Umbilical cord (tissue), 1 donor: ENCODE measurements at regions not wholly inside any gene's neighbourhood (a gene's known extent, or its start where the extent isn't known, plus 50 kb on each side); places are given as distances from the start of the nearest gene placed in this dataset.

ENCODE experiments used
- DNase-seq: peaks from one replicate; pipeline ENCODE4 v3.0.0-alpha.2; 2015; ENCODE audit warnings: low spot score

- no peak for DNase-seq
Measured at GRCh38 chr3:3745693-3746092, 53.5 kb upstream of the LRRN1 start.

- no peak for DNase-seq
Measured at GRCh38 chr3:3744826-3745225, 54.4 kb upstream of the LRRN1 start.

DNA sequence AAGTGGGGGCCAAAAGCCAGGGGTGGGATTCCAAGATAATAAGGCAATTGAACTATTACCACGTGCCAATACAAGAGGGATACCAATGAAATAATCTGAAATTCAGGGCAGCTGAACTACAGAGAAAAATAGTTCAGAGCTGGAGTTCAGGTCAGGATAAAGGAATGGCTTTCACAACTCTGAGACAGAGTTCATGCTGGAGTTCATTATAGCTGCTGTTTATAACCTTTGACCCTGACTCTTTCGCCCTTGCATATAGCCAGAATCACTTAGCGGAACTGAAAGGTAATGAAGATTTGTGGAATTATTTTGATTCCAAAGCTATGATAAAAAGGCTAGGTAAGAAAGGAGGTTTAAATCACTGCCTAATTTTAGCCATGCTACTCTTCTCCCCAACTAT is 55.5 kb upstream of the LRRN1 start:
- DNase-seq, result no peak

- DNase-seq, result peak; percentile 13
Measured at GRCh38 chr3:3740061-3740460, 59.2 kb upstream of the LRRN1 start.

DNA sequence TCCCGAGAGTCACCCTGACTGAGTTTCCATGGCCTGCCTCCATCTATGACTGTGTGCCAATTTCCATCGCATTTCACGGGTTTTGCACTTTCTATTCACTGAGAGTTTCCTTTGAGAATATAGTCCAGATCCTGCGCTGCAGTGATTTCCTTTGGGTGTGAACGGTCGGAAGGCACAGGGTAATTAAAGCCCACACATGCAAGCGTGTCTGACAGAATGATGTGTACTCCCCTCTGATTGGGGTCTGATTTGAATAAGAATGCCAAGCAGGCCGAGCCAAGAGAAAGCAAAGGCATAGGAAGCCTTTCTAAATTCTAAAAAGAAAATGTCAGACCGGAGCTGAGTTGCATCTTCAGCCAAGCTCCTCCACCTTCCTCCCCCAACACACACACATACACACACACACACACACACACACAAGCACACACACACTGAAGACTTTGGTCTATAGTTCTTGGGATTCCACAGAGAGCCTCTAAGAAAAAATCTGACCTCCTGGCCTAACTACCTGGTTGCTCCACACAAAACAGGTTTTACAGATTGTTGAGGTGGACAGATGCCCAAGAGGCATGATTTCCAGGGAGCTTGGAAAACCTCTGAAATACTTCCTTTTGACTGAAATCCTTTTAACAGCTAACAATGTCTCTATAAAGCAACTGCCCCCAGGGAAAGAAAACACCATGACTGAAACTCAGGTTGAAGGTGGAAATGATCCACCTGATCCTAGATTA is 59.7 kb upstream of the LRRN1 start:
- no peak for DNase-seq

- no peak for DNase-seq
Measured at GRCh38 chr3:3737531-3737930, 61.7 kb upstream of the LRRN1 start.

GRCh38 chr3:3735919-3736318 is 63.3 kb upstream of the LRRN1 start:
- no peak for DNase-seq

- no peak for DNase-seq
Measured at GRCh38 chr3:3734881-3735280, 64.3 kb upstream of the LRRN1 start.

GRCh38 chr3:3729261-3729660 is 70.0 kb upstream of the LRRN1 start:
- no peak for DNase-seq

- DNase-seq, result no peak
Measured at GRCh38 chr3:3726549-3726948, 72.7 kb upstream of the LRRN1 start.

DNA sequence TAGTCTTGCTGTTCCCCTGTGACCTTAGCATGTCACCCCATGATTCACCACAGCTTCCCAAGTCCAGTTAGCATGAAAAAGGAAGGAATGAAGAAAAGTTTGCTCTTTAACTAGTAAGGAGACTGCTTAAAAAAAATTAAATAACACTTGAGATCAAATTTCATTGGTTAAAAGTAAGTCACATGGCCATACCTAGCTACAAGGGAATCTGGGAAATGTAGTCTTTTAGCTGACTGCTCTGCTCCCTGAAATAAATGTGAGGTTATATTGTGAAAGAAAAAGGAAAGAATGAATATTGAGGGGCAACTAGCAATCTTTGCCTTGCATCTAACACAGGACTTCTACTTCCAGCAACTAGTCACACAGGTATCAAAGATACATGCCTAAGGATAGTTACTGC is 84.7 kb upstream of the LRRN1 start:
- no peak for DNase-seq

DNA sequence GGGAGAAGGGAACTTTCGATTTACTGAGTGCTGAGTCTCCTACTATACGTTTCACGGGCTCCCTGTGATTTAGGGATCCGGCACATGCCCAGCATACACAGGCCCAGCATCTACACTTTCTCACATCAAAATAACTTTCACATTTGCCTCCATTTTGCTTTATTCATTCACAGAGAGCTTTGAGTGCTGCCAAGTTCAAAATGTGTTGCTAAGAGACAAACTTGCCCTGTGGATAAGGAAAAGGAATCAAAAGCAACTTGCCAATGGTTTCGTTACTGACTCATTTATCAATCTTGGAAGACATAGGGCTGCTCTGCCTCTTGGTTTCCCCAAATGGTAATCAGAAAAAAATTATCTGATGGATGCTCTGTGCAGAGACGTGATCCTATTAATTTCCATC is 86.3 kb upstream of the LRRN1 start:
- no peak for DNase-seq

- no peak for DNase-seq
Measured at GRCh38 chr3:3708769-3709115, 90.5 kb upstream of the LRRN1 start.

GRCh38 chr3:3707858-3708768 is 91.1 kb upstream of the LRRN1 start:
- DNase-seq, result peak; percentile 59

DNA sequence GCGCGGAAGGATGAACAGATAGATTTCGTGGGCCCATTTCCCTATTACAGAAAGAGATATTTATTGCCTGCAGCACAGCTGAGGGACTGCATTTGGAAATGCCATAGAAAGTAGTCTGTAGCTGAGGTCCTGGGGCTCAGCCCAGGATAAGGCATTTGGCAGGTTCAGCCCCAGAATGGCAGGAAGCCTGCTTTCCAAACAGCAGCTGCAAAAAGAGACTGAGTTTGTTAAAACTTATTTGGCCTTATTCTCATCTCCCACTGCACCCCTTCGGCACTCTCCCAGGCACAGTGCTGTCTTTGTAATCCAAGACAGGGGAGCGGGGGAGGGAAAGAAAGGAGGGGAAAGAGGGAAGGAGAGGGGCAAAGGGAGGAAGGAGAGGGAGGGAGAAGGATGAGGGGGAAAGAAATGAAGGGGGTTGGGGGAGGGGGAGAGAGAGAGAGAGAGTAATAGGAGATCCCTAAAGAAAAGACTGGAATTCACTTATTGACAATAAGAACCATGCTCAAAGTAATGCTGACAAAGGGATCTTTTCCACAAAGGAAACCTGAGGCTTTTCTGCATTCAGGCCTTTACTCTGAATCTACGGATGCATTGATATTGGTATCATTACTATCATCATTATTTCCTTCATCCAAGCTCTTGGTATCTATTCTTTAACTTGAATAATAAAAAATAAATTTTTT is 94.0 kb upstream of the LRRN1 start:
- DNase-seq, result peak; percentile 61

- DNase-seq, result no peak
Measured at GRCh38 chr3:3701949-3702348, 97.3 kb upstream of the LRRN1 start.

- no peak for DNase-seq
Measured at GRCh38 chr3:3699816-3700633, 99.2 kb upstream of the LRRN1 start.

GRCh38 chr3:3699407-3699806 is 99.8 kb upstream of the LRRN1 start:
- no peak for DNase-seq

DNA sequence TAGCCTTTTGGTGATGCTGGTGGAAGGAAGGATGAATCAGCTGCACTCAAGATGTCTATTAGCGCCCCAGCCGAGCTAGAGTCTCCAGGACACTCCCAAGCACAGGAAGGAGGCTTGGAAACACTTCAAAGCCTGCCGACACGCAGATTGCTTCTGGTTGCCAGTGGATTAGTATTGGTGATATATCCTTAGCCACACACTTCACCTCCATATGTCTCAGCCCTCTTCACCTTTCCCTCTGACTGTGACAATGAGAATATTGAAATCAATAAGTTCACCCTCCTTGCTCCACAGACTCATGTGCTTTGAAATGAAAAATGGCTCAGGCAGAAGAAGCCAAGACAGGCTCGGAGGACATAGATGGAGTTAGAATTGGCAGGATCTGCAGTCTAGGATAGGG is 102.9 kb upstream of the LRRN1 start:
- DNase-seq, result no peak

GRCh38 chr3:3693593-3693992 is 105.6 kb upstream of the LRRN1 start:
- no peak for DNase-seq

DNA sequence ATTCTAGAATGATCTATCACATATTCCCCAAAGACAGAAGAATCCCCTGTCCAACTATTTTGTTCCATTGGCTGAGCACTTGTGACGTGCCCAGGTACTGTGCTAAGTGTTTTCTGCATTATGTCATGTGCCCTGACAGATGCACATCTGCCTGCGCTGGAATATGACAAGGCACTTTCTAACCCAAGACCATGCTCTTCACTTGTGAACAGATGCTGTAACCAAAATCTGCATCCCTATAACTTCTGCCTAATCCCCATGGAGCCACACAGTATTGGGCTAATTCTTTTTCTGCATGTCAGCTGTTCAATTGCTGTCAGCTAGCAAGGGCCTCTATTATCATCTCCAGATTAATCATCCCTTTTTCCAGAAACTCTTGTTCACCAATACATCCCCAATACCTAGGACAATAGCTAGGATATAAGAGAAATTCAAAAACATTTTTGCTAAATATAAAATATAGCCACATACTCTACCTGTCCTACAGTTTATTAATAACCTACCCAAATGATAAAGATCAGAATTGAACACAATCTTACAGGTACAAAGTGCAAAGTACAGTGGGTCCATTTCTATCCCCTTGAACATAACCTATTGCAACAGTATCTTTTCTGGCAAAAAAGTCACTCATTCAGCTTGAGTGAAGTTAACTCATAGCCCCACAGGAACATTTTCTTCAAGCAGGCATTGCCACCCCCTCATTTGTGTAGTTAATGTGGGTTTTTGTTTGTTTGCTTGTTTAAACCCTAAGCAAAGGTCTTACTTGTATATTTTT is 109.4 kb upstream of the LRRN1 start:
- DNase-seq, result no peak
